Lung microvascular endothelial cell (primary cell): ENCODE measurements at regions not wholly inside any gene's neighbourhood (a gene's known extent, or its start where the extent isn't known, plus 50 kb on each side); places are given as distances from the start of the nearest gene placed in this dataset.
"Not testable (repeated sequence)": the region's sequence is repeated elsewhere in the genome, so short reads cannot be mapped to it uniquely, and the experiment has no call there.

Experiments used
- DNase-seq, 2 donors: peaks; one replicate each; pipeline versions ENCODE4 v3.0.0 to v3.0.0-alpha.2; 2010; ENCODE audit warnings: low read depth in 2 of 2

DNA sequence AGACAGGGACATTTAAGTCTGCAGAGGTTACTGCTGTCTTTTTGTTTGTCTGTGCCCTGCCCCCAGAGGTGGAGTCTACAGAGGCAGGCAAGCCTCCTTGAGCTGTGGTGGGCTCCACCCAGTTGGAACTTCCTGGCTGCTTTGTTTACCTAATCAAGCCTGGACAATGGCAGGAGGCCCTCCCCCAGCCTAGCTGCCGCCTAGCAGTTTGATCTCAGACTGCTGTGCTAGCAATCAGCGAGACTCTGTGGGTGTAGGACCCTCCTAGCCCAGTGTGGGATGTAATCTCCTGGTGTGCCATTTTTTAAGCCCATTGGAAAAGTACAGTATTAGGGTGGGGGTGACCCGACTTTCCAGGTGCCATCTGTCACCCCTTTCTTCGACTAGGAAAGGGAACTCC is 272.6 kb downstream of the CXCL12 start:
- peak in 1 of 2 donors; percentile 18 for DNase-seq

GRCh38 chr10:44105696-44106095 is 279.2 kb downstream of the CXCL12 start:
- no peak for DNase-seq

DNA sequence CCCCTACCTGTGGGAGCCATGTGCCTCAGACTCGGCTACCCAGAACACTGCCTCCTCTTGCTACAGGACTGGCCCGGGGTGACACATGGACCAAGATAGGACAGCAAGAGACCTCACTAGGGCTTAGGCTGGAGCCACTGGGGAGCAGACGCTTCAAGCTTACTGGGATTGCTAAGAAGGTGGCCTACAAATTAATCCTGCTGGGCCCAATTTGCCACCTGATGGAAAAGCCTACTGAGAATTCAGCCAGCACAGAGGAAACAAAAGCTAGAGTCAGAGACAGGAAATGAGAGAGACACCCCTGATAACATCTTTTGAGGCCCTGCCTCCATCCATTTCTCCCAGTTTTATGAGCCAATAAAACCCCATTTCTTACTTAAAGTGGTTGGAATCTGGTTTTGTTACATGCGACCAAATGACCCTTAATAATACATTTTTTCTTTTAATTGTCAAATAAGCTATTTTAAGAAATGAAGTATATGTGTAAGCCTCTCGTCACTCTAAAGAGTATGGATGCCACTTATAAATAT is 282.1 kb downstream of the CXCL12 start:
- no peak for DNase-seq

DNA sequence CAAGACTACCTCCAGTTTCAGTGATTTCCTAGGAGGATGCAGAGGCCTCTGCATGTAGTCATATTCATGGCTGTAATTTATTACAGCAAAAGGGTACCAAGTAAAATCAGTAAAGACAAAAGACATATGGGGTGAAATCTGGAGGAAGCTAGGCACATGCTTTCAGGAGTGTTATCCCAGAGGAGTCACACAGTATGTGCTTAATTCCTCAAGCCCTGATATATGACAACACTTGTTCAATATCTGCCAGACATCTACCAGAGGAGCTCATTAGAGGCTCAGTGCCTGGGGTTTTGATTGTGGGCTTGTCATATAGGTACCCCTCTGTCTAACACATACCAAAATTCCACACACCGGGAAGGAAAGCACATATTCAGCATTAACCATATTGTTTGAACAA is 283.8 kb downstream of the CXCL12 start:
- DNase-seq: no peak

DNA sequence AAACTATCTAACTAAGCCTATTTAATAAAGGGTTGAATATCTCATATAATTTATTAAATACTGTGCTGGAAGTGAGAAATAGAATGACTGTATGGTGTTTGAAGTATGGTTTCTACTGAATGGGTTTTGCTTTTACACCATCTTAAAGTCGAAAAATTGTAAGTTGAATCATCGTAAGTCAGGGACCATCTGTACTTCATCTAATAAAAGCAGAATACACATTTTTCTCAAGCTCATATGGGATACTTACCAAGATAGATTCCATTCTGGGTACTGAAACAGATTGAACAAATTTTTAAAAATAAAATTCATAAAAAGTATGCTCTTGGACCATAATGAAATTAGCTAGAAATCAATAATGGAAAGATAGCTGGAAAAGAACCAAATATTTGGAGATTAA is 285.4 kb downstream of the CXCL12 start:
- no peak for DNase-seq

GRCh38 chr10:44096217-44096616 is 288.7 kb downstream of the CXCL12 start:
- not testable (repeated sequence) for DNase-seq

DNA sequence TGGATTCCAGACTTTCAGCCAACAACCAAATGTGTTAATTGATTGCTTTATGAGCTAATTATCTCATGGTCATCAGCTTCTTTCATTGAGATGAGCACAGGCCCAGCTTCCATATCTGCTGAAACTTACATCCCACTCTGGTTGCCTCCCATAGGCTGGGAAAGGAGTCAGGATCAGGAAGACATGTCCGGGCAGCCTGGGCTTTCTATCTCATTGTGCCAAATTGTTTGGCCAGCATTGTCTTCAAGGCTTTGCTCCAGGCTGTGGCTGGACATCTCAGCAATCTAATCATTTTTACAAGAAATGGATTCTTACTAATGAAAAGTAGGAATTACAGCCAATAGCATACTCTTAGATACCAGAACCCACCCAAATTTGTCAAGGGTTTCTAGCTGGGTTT is 295.2 kb downstream of the CXCL12 start:
- DNase-seq: no peak

GRCh38 chr10:44087403-44087802 is 297.5 kb downstream of the CXCL12 start:
- no peak for DNase-seq

GRCh38 chr10:44083719-44084400 is 301.0 kb downstream of the CXCL12 start:
- DNase-seq: no peak

DNA sequence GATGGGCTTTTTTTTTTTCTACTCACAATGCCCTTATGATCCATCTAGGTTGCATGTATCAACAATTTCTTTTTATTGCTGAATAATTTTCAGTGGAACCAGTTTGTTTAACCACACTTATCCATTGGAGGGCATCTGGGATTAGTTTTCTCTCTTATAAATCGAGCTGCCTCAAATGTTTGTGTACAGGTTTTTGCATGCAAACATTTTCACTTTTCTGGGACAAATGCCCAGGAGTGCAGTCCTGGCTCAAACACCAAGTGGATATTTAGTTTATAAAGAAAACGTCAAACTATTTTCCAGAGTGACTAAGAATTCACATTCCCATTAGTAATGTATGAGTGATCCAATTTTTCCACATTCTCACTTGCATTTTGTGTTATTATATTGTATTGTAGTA is 313.4 kb downstream of the CXCL12 start:
- DNase-seq: peak in 1 of 2 donors; percentile 74

DNA sequence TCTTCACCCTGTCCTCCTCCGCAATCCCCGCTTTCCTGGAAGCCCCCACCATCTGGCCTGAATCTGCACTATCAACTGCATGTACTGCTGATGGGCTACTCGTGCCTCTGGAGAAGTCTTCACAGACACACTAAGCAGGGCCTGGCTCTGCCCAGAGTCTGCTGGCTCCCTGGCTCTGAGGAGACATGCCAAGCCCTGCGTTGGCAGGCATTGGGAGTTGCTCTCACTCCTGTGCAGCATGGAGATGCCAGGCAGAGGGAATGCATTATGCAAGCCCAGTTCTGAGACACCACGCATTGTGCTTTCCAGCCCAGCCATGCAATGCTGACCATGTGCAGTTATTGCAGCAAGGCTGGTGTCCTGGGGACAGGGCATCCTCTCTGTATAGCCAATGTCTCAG is 314.6 kb downstream of the CXCL12 start:
- no peak for DNase-seq

GRCh38 chr10:44069573-44069972 is 315.3 kb downstream of the CXCL12 start:
- DNase-seq: peak in 1 of 2 donors; percentile 93

- peak in 1 of 2 donors; percentile 41 for DNase-seq
These were observed 316.0 kb downstream of the CXCL12 start for GRCh38 chr10:44068716-44069482.

- DNase-seq: no peak
These were observed 317.5 kb downstream of the CXCL12 start for GRCh38 chr10:44067432-44067831.

DNA sequence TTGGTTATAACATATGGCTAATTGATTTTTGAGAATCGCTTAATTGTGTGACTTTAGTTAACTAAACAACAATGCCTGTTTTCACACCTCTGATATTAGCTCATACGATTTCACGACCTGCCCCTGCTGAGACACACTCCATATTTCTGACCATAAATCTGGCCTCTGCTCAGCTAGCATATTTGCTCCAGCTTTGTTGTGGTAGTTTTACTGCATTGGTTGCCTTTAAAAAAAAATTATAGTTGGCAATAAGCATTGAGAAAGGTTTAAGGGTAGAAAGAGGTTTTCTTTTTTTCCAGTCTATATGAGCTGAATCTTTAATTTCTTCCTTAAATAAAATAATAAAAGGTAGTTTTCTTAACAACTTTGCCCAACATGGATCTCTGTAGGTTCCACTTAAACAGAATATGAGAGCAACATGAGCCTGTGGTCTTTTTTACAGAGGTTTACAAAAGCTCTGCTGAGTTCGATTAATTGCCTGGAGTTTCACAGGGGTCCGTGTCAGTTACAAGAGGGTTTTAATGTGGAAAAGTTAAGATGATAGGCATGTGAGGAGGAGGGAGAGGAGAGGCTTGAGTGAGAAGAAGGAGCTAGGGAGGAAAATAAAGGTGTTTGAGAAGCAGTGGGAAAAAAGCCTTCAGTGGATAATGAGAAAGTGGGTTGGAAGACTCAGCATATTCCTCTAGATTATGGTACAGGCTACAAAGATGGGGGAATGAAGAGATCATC is 318.2 kb downstream of the CXCL12 start:
- DNase-seq: no peak

- DNase-seq: peak in 1 of 2 donors; percentile 77
These were observed 318.9 kb downstream of the CXCL12 start for GRCh38 chr10:44065788-44066526.

GRCh38 chr10:44064987-44065787 is 319.7 kb downstream of the CXCL12 start:
- DNase-seq: no peak

- no peak for DNase-seq
These were observed 320.6 kb downstream of the CXCL12 start for GRCh38 chr10:44064317-44064716.

DNA sequence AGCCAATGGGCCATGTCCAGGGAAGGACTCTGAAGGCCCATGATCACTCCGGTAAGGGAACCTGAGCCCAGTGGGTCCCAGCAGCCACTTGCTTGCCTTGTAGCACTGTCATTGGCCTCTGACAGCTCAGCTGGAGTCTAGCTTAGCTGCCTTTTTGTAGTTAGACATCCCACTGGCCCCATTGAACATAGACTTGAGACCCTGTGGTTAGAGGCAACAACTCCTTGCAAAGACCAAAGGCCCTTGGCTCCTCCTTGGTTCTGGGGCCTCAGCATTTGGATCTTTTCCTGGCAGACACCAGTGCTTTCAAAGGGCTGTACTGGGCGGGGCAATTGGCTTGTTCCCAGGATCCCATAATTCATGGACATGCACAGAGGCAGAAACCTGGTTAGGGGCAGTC is 321.2 kb downstream of the CXCL12 start:
- no peak for DNase-seq

GRCh38 chr10:44060719-44061118 is 324.2 kb downstream of the CXCL12 start:
- DNase-seq: no peak

DNA sequence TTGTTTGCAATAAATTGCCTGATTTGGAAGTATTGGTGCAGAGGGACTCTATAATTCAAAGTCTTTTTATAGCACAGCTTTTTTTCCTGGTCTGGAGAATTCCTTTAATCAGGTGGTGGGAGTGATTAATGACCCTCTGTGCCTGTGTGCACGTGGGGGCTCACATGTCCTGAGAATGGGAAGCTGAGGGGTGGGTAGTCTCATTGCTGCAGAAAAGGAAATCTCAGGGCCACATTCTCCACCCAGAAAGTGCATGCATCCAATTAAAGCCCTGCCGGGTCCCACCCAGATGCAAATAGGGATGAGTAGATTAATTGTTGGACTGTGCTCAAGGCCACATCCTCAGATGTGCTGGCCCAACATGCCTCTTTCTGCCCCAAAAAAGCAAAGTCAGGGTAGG is 324.7 kb downstream of the CXCL12 start:
- no peak for DNase-seq
